DOHH2 (cell line): ENCODE measurements at regions not wholly inside any gene's neighbourhood (a gene's known extent, or its start where the extent isn't known, plus 50 kb on each side); places are given as distances from the start of the nearest gene placed in this dataset.

Experiments used
- H3F3A ChIP-seq: fragments of 200-600 bp; sonication (generic), shearing (Covaris generic); 2 replicates; pipeline ENCODE4 v1.6.0; 2016; ENCODE audit warnings: antibody characterized with exemption, mild to moderate bottlenecking; ENCODE audit not compliant: control insufficient read depth, insufficient read depth
- H3K27ac ChIP-seq: fragments of 200-600 bp; sonication (generic); 2 replicates; pipeline ENCODE4 v1.5.1; 2014; ENCODE audit warnings: low read depth, mild to moderate bottlenecking, low read length, moderate library complexity
- H3K27me3 ChIP-seq: fragments of 200-600 bp; sonication (generic); 2 replicates; pipeline ENCODE4 v1.6.1; 2014; ENCODE audit warnings: mild to moderate bottlenecking, low read length, mixed read lengths; ENCODE audit not compliant: control insufficient read depth
- H3K36me3 ChIP-seq: fragments of 200-600 bp; sonication (generic); 2 replicates; pipeline ENCODE4 v1.6.1; 2014; ENCODE audit warnings: mild to moderate bottlenecking, low read length, moderate library complexity, mixed read lengths; ENCODE audit not compliant: control insufficient read depth
- H3K4me1 ChIP-seq: fragments of 200-600 bp; sonication (generic); 2 replicates; pipeline ENCODE4 v1.6.1; 2014; ENCODE audit warnings: mild to moderate bottlenecking, low read length, mixed read lengths; ENCODE audit not compliant: control insufficient read depth
- H3K4me2 ChIP-seq: fragments of 200-600 bp; sonication (generic); 2 replicates; pipeline ENCODE4 v1.6.0; 2014; ENCODE audit warnings: mild to moderate bottlenecking, low read length, moderate library complexity
- H3K4me3 ChIP-seq: fragments of 200-600 bp; sonication (generic); 2 replicates; pipeline ENCODE4 v1.5.1; 2014; ENCODE audit warnings: mild to moderate bottlenecking, low read length, mixed read lengths
- H3K79me2 ChIP-seq: fragments of 200-600 bp; sonication (generic); 2 replicates; pipeline ENCODE4 v1.6.1; 2014; ENCODE audit warnings: mild to moderate bottlenecking, low read length, mixed read lengths; ENCODE audit not compliant: control insufficient read depth
- H3K9me2 ChIP-seq: fragments of 200-600 bp; sonication (generic); replicated peaks from 2 replicates; pipeline ENCODE4 v1.6.1; 2014; ENCODE audit warnings: mild to moderate bottlenecking, low read length, mixed read lengths; ENCODE audit not compliant: control insufficient read depth
- H3K9me3 ChIP-seq: fragments of 200-600 bp; sonication (generic); 2 replicates; pipeline ENCODE4 v1.6.1; 2014; ENCODE audit warnings: antibody characterized with exemption, low read length, mixed read lengths; ENCODE audit not compliant: control insufficient read depth, insufficient read depth
- H4K20me1 ChIP-seq: fragments of 200-600 bp; sonication (generic); 2 replicates; pipeline ENCODE4 v1.6.0; 2014; ENCODE audit warnings: low read depth, mild to moderate bottlenecking, antibody characterized with exemption, low read length, moderate library complexity; ENCODE audit not compliant: control insufficient read depth, insufficient read depth
- EZH2phosphoT487 ChIP-seq: fragments of 200-600 bp; sonication (generic); IDR thresholded peaks from 2 replicates; pipeline ENCODE4 v1.6.1; 2017; ENCODE audit warnings: borderline replicate concordance, mild to moderate bottlenecking, antibody characterized with exemption, low read length, moderate library complexity, mixed read lengths
- TF ChIP-seq, protein P1 (sequence below): fragments of 200-600 bp; sonication (generic); IDR thresholded peaks from one replicate; pipeline ENCODE4 v1.5.1; 2014; ENCODE audit warnings: antibody characterized with exemption, mild to moderate bottlenecking, low read depth, low read length; ENCODE audit not compliant: poor library complexity, severe bottlenecking

DNA sequence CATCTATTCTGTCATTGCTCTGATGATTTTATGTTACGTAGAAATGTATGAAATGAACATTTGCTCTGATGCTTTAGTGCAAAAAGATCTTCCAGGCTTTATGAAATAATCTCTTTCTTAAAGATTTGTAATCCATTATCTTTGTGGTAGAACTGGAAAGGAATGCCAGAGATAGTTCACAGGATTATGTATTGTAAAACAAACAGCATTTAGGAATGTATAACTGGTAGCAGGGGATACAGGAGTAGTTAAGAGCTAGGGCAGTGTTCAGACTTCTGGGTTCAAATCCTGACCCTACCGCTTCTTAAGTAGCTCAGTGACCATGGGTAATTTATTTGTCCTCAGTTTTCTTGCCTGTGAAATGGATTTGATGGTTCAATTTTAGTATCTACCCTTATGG, 429.8 kb upstream of the TPM1 start:
- TF ChIP-seq, protein P1, sequence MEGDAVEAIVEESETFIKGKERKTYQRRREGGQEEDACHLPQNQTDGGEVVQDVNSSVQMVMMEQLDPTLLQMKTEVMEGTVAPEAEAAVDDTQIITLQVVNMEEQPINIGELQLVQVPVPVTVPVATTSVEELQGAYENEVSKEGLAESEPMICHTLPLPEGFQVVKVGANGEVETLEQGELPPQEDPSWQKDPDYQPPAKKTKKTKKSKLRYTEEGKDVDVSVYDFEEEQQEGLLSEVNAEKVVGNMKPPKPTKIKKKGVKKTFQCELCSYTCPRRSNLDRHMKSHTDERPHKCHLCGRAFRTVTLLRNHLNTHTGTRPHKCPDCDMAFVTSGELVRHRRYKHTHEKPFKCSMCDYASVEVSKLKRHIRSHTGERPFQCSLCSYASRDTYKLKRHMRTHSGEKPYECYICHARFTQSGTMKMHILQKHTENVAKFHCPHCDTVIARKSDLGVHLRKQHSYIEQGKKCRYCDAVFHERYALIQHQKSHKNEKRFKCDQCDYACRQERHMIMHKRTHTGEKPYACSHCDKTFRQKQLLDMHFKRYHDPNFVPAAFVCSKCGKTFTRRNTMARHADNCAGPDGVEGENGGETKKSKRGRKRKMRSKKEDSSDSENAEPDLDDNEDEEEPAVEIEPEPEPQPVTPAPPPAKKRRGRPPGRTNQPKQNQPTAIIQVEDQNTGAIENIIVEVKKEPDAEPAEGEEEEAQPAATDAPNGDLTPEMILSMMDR: no peak
- TF ChIP-seq EZH2phosphoT487: no peak
- H3F3A ChIP-seq: no peaks in the 10 kb centered on the region
- no peaks in the 10 kb centered on the region for H3K36me3 ChIP-seq
- H3K9me3 ChIP-seq: no peaks in the 10 kb centered on the region
- no peaks in the 10 kb centered on the region for H3K9me2 ChIP-seq
- H4K20me1 ChIP-seq: no peaks in the 10 kb centered on the region
- H3K79me2 ChIP-seq: no peaks in the 10 kb centered on the region
- no peak overlapping the region for H3K4me3 ChIP-seq
- H3K27me3 ChIP-seq: no peaks in the 10 kb centered on the region; the same call in 1 of the 2 replicates
- H3K4me1 ChIP-seq: no peaks in the 10 kb centered on the region
- no peak overlapping the region for H3K27ac ChIP-seq
- no peak overlapping the region for H3K4me2 ChIP-seq

DNA sequence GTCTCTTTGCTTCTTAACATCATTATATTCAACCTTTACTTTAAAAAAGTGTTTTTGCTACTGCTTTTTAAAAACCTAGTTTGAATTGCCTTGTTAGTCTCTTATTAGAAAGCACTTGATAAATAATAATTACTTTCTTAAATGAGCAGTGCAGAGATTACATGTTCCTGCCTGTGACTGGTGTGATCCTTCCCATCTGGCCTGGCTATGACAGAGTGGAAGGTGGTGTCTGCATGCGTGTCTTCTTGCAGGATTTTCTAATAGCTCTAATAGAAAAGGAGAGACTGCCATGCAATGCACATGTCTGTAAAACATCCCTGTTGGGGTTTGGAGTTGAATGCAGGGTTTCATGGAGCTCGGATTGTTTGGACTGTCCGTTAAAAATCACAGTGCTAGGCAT, 425.8 kb upstream of the TPM1 start:
- Histone ChIP-seq H3F3A (no peaks in the 10 kb centered on the region), H3K27me3 (no peaks in the 10 kb centered on the region; the same call in 1 of the 2 replicates), H3K4me2 (no peak overlapping the region), H3K4me1 (no peaks in the 10 kb centered on the region), H3K4me3 (no peak overlapping the region), H3K9me2 (no peaks in the 10 kb centered on the region), H4K20me1 (no peaks in the 10 kb centered on the region), H3K79me2 (no peaks in the 10 kb centered on the region), H3K27ac (no peak overlapping the region), H3K36me3 (no peaks in the 10 kb centered on the region), H3K9me3 (no peaks in the 10 kb centered on the region)
- TF ChIP-seq EZH2phosphoT487: no peak
- TF ChIP-seq, protein P1: no peak

DNA sequence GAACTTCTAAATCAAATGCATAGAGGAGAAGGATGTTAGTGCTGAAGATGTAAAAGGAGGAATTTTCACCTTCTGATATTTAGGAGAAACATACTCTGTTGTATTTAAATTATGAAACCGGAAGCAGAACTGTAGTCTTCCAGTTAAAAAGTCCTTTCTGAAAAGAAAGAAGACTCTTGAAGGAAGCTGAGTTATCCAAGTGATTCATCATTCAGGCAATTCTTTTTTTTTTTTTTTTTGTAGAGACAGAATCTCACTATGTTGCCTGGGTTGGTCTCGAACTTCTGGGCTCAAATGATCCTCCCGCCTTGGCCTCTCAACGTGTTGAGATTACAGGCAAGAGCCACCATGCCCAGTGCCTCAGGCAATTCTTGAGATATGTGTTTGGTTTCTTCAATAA, 424.8 kb upstream of the TPM1 start:
- no peaks in the 10 kb centered on the region for H4K20me1 ChIP-seq
- no peaks in the 10 kb centered on the region for H3F3A ChIP-seq
- H3K4me1 ChIP-seq: no peaks in the 10 kb centered on the region
- no peak overlapping the region for H3K27ac ChIP-seq
- no peaks in the 10 kb centered on the region for H3K9me3 ChIP-seq
- no peak overlapping the region for H3K4me3 ChIP-seq
- H3K9me2 ChIP-seq: no peaks in the 10 kb centered on the region
- no peaks in the 10 kb centered on the region; the same call in 1 of the 2 replicates for H3K27me3 ChIP-seq
- no peak overlapping the region for H3K4me2 ChIP-seq
- no peaks in the 10 kb centered on the region for H3K36me3 ChIP-seq
- H3K79me2 ChIP-seq: no peaks in the 10 kb centered on the region
- TF ChIP-seq, protein P1: no peak
- TF ChIP-seq EZH2phosphoT487: no peak
